ENCODE measurements at regions not wholly inside any gene's neighbourhood (a gene's known extent, or its start where the extent isn't known, plus 50 kb on each side); places are given as distances from the start of the nearest gene placed in this dataset.

DNA sequence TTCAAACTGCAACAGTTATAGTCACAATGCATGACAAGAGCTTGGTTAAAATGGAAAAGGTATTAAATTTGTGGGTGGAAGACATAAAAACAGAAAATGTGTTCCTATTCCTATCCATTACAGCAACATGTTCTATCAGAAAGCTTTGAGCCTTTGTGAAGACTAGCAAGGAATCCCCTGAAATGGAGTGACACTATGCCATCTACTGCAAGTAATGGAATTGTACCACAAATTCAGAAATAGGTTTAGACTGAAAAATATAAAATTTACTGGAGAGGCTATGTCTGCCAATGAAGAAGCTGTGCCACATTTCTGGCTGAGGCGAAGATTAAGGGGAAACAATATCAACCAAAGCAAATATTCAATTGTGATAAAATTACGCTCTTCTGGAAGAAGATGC is 247.9 kb downstream of the ADAM29 start:
- no peak for ATAC-seq (ENCODE audit: low FRiP score in 2 of 2)
- Histone ChIP-seq H3K9me3 (no peaks in the 10 kb centered on the region), H3K27ac (no peak overlapping the region), H3K4me3 (no peak overlapping the region), H3K27me3 (no peaks in the 10 kb centered on the region), H3K36me3 (no peaks in the 10 kb centered on the region), H3K4me1 (no peaks in the 10 kb centered on the region)
- DNase-seq = no peak
- TF ChIP-seq, protein P1, sequence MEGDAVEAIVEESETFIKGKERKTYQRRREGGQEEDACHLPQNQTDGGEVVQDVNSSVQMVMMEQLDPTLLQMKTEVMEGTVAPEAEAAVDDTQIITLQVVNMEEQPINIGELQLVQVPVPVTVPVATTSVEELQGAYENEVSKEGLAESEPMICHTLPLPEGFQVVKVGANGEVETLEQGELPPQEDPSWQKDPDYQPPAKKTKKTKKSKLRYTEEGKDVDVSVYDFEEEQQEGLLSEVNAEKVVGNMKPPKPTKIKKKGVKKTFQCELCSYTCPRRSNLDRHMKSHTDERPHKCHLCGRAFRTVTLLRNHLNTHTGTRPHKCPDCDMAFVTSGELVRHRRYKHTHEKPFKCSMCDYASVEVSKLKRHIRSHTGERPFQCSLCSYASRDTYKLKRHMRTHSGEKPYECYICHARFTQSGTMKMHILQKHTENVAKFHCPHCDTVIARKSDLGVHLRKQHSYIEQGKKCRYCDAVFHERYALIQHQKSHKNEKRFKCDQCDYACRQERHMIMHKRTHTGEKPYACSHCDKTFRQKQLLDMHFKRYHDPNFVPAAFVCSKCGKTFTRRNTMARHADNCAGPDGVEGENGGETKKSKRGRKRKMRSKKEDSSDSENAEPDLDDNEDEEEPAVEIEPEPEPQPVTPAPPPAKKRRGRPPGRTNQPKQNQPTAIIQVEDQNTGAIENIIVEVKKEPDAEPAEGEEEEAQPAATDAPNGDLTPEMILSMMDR (IDR thresholded peaks at IDR 0.05) = no peak
- TF ChIP-seq POLR2A (IDR thresholded peaks at IDR 0.05) = no peak
- TF ChIP-seq EP300 (IDR thresholded peaks at IDR 0.05) = no peak
- no peak for TF ChIP-seq POLR2AphosphoS5 (IDR thresholded peaks at IDR 0.05)
- WGBS, 2 donors = 90 to 91% methylated on average over 2 of the region's 2 CpGs

DNA sequence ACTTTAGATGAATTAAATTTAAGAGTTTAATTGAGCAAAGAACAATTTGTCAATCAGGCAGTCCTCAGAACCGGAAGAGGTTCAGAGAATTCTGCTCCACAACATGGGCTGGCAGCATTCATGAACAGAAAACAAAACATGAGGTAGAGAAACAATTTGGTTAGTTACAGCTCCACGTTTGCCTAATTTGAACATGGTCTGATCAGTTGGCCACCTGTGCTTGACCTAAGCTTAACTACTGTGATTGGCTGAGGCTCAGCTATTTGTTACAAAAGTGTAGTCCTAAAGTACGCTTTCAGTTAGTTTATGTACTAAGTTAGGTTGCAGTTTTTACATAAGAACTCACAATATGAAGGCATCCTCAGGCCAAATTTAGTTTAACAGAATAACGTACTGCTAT is 258.6 kb downstream of the ADAM29 start:
- H3K36me3 ChIP-seq = no peaks in the 10 kb centered on the region
- H3K4me3 ChIP-seq = no peak overlapping the region
- TF ChIP-seq, protein P1 (IDR thresholded peaks at IDR 0.05) = no peak
- no peak for TF ChIP-seq POLR2A (IDR thresholded peaks at IDR 0.05)
- no peak for DNase-seq
- ATAC-seq (ENCODE audit: low FRiP score in 2 of 2) = no peak
- H3K9me3 ChIP-seq = no peaks in the 10 kb centered on the region
- WGBS, 2 donors = 68 to 74% methylated on average over 4 of the region's 4 CpGs
- H3K4me1 ChIP-seq = no peaks in the 10 kb centered on the region
- no peaks in the 10 kb centered on the region for H3K27me3 ChIP-seq
- H3K27ac ChIP-seq = no peak overlapping the region

DNA sequence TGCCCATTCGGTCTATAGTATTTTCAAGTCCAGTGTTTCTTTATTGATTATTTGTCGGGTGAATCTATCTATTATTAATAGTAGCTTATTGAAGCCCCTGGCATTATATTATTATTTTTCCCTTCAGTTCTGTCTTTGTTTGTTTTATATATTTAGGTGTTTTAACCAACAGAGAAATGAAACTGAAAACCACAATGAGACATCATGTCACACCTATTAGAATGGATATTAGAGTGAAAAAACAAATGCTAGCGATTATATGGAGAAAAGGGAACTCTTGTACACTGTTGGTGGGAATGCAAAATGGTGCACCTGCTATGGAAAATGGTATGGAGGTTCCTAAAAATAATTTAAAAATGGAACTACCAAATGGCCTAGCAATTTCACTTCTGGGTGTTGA is 272.5 kb downstream of the ADAM29 start:
- no peak overlapping the region for H3K27ac ChIP-seq
- H3K27me3 ChIP-seq = no peaks in the 10 kb centered on the region
- TF ChIP-seq, protein P1 (IDR thresholded peaks at IDR 0.05) = no peak
- TF ChIP-seq POLR2A (IDR thresholded peaks at IDR 0.05) (no peak), EP300 (IDR thresholded peaks at IDR 0.05) (no peak), POLR2AphosphoS5 (IDR thresholded peaks at IDR 0.05) (no peak)
- ATAC-seq (ENCODE audit: low FRiP score in 2 of 2) (no peak), DNase-seq (no peak)
- no peaks in the 10 kb centered on the region for H3K36me3 ChIP-seq
- no peak overlapping the region for H3K4me3 ChIP-seq
- no peaks in the 10 kb centered on the region for H3K4me1 ChIP-seq
- WGBS, 2 donors = 59 to 79% methylated on average over 3 of the region's 3 CpGs
- H3K9me3 ChIP-seq = no peaks in the 10 kb centered on the region

DNA sequence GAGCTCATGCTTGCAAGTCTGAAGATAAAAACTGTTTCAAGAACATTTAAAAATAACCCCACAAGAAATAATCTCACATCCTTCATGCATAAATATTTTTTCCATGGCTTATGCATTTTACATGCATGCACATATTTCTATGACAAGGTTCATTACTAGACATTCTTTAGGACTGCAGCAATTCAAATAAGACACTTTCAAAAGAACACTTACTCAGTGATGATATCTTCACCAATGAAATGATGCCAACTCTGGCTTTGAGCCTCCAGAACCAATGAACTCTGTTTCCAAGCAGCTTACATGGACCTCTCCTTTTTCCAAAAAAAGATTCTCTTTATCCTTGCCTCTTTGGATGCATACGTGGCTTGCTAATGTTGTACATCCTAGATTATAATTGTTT is 279.9 kb downstream of the ADAM29 start:
- Histone ChIP-seq H3K9me3 (no peaks in the 10 kb centered on the region), H3K4me1 (no peaks in the 10 kb centered on the region), H3K36me3 (no peaks in the 10 kb centered on the region), H3K27ac (no peak overlapping the region), H3K4me3 (no peak overlapping the region), H3K27me3 (no peaks in the 10 kb centered on the region)
- WGBS, 2 donors = 79 to 84% methylated on average over 1 of the region's 1 CpG
- no peak for ATAC-seq (ENCODE audit: low FRiP score in 2 of 2)
- TF ChIP-seq POLR2A (IDR thresholded peaks at IDR 0.05) (no peak), POLR2AphosphoS5 (IDR thresholded peaks at IDR 0.05) (no peak), EP300 (IDR thresholded peaks at IDR 0.05) (no peak)
- TF ChIP-seq, protein P1 (IDR thresholded peaks at IDR 0.05) = no peak
- DNase-seq = no peak

DNA sequence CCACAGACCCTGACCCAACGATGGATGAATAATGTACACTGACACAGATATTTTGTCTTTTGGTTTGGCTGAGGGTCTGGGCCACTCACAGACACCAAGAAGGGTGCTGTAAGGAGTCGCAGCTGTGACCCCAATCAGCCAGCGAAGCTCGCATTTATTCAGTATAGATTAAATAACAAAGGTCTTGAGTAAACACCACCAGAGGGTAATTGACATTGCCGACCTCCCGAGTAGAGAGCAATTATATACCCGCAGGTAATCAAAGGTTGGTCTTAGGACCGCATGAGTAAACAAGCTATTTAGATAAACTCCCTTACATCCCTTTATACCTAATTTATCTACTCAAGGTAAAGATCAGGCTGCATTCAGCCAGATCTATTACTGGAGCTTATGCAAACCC is 297.1 kb downstream of the ADAM29 start:
- TF ChIP-seq POLR2AphosphoS5 (IDR thresholded peaks at IDR 0.05) = no peak
- no peaks in the 10 kb centered on the region for H3K4me1 ChIP-seq
- 87 to 91% methylated on average over 7 to 8 of the region's 8 CpGs for WGBS, 2 donors
- H3K36me3 ChIP-seq = no peaks in the 10 kb centered on the region
- DNase-seq = no peak
- H3K27me3 ChIP-seq = no peaks in the 10 kb centered on the region
- no peak overlapping the region for H3K27ac ChIP-seq
- ATAC-seq (ENCODE audit: low FRiP score in 2 of 2) = peak in 1 of 2 donors; percentile 19
- peaks cover 4 to 32% (median 28%) of the 10 kb centered on the region in 4 donors for H3K9me3 ChIP-seq
- H3K4me3 ChIP-seq = no peak overlapping the region

Measured in upper lobe of left lung (tissue), 6 donors.